ENCODE measurements at regions not wholly inside any gene's neighbourhood (a gene's known extent, or its start where the extent isn't known, plus 50 kb on each side); places are given as distances from the start of the nearest gene placed in this dataset.
"Not testable (repeated sequence)": the region's sequence is repeated elsewhere in the genome, so short reads cannot be mapped to it uniquely, and the experiment has no call there.

DNA sequence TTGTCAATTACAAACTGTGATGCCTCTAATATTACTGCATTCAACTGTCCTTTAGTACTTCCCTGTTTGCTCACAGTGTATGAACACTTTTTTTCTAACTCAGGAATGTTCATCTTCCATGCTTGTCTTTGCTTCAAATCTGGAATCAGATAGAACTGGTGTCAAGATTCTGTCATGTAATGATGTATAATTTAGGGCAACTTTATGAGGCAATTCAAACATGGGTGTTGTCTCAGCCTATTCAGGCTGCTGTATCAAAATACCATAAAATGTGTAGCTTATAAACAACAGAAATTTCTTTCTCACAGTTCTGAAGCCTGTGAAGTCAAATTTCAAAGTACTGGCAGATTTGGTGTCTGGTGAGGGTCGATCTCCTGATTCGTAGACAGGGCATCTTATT lies 1012.9 kb downstream of the RAB28 start:
- Histone ChIP-seq H3K4me1 (no peaks in the 10 kb centered on the region), H3K27ac (no peak overlapping the region), H3K27me3 (no peaks in the 10 kb centered on the region), H3K9me3 (no peaks in the 10 kb centered on the region), H3K36me3 (no peaks in the 10 kb centered on the region), H3K4me3 (no peak overlapping the region)
- DNase-seq, result no peak
- WGBS, 2 donors, result 15 to 56% methylated on average over 2 of the region's 2 CpGs
- TF ChIP-seq, protein P1, sequence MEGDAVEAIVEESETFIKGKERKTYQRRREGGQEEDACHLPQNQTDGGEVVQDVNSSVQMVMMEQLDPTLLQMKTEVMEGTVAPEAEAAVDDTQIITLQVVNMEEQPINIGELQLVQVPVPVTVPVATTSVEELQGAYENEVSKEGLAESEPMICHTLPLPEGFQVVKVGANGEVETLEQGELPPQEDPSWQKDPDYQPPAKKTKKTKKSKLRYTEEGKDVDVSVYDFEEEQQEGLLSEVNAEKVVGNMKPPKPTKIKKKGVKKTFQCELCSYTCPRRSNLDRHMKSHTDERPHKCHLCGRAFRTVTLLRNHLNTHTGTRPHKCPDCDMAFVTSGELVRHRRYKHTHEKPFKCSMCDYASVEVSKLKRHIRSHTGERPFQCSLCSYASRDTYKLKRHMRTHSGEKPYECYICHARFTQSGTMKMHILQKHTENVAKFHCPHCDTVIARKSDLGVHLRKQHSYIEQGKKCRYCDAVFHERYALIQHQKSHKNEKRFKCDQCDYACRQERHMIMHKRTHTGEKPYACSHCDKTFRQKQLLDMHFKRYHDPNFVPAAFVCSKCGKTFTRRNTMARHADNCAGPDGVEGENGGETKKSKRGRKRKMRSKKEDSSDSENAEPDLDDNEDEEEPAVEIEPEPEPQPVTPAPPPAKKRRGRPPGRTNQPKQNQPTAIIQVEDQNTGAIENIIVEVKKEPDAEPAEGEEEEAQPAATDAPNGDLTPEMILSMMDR (IDR thresholded peaks at IDR 0.05), result no peak
- TF ChIP-seq POLR2A (IDR thresholded peaks at IDR 0.05) (no peak), POLR2AphosphoS5 (IDR thresholded peaks at IDR 0.05) (no peak), EP300 (IDR thresholded peaks at IDR 0.05) (no peak)
- intact Hi-C loops (cut with DNase I), result no loop called here

DNA sequence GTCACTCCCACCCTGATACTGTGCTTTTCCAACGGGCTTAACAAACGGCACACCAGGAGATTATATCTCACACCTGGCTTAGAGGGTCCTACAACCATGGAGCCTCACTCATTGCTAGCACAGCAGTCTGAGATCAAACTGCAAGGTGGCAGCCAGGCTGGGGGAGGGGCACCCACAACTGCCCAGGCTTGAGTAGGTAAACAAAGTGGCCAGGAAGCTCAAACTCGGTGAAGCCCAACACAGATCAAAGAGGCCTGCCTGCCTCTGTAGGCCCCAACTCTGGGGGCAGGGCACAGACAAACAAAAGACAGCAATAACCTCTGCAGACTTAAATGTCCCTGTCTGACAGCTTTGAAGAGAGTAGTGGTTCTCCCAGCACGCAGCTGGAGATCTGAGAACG lies 1022.6 kb downstream of the RAB28 start:
- H3K9me3 ChIP-seq; H3K4me3 ChIP-seq; H3K4me1 ChIP-seq; DNase-seq; H3K27me3 ChIP-seq; H3K36me3 ChIP-seq; intact Hi-C loops (cut with DNase I); H3K27ac ChIP-seq: not testable (repeated sequence)
- 66 to 77% methylated on average over 3 of the region's 5 CpGs for WGBS, 2 donors

DNA sequence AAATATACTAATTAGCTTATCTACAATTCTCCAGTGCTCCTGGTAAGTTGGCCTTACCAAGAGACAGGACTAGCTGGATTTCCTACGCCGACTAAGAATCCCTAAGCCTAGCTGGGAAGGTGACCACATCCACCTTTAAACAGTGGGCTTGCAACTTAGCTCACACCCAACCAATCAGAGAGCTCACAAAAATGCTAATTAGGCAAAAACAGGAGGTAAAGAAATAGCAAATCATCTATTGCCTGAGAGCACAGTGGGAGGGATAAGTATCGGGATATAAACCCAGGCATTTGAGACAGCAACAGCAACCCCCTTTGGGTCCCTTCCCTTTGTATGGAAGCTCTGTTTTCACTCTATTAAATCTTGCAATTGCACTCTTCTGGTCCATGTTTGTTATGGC lies 1025.0 kb downstream of the RAB28 start:
- WGBS, 2 donors, result 94 to 97% methylated on average over 3 of the region's 3 CpGs
- Histone ChIP-seq H3K27me3 (no peaks in the 10 kb centered on the region), H3K9me3 (no peaks in the 10 kb centered on the region), H3K36me3 (no peaks in the 10 kb centered on the region), H3K27ac (no peak overlapping the region), H3K4me1 (no peaks in the 10 kb centered on the region), H3K4me3 (no peak overlapping the region)
- DNase-seq, result no peak
- TF ChIP-seq POLR2A (IDR thresholded peaks at IDR 0.05) (no peak), POLR2AphosphoS5 (IDR thresholded peaks at IDR 0.05) (no peak)
- intact Hi-C loops (cut with DNase I), result no loop called here

DNA sequence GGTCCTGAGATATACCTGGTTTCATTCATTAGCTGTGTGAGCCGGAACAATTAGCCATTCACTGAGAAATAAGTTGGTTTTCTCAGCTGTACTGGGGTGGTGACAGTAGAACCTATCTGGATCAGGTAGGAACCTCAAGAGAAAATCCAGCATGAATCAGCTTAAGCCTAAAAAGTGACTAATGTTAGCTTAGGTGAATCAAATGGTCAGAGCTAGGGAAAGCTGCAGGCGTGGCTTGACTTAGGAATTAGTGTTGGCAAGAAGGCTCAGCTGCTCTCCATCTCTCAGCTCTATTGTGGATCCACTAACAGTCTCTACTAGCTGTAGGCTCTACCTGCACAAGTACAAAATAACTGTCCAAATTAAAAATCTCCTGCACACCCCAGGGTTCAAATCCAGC lies 1025.5 kb downstream of the RAB28 start:
- WGBS, 2 donors, result 85 to 93% methylated on average over 2 of the region's 2 CpGs
- no peak overlapping the region for H3K4me3 ChIP-seq
- H3K27ac ChIP-seq, result no peak overlapping the region
- no peaks in the 10 kb centered on the region for H3K27me3 ChIP-seq
- H3K4me1 ChIP-seq, result no peaks in the 10 kb centered on the region
- H3K36me3 ChIP-seq, result no peaks in the 10 kb centered on the region
- intact Hi-C loops (cut with DNase I), result no loop called here
- no peaks in the 10 kb centered on the region for H3K9me3 ChIP-seq
- TF ChIP-seq EP300 (IDR thresholded peaks at IDR 0.05), result no peak
- no peak for DNase-seq

DNA sequence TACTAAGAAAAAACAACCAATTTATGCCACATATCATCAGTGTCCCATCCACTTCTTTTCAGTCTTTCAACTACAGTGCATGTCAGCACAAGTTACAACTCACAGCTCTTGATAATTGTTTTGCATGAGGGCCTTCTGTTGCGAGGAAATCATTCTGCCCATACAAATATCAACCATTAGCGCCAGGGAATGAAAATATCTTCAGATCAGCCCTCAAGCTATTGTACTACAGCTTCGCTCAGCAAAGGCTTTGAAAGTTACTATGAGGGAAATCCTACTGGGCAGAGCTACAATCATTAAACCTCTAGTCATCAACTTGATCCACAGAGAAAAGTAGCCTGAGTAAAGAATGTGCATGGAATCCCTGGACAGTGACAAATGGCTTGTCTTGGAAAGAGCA lies 1023.6 kb upstream of the HS3ST1 start:
- WGBS, 2 donors, result 85 to 93% methylated on average over 3 of the region's 3 CpGs

DNA sequence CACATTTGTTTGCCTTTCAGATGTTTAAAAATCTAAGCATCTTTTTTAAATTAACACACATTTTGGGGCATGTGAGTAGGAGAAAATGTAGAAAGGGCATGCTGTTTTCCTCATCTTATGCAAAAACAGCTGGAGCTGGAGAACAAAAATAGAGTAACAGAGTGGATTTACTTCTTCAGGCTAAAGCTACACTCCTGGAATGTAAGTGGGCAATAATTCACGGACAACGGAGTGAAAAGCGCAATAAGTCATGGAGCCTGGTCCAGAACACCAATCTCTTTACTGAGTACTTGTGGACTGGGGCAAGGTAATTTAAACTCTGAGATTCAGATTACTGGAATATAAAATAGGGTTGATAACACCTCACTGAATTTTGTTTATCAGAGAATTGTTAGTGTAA lies 1018.8 kb upstream of the HS3ST1 start:
- Histone ChIP-seq H3K9me3 (peaks cover 0 to 2% (median 0%) of the 10 kb centered on the region in 4 donors), H3K36me3 (no peaks in the 10 kb centered on the region), H3K27ac (no peak overlapping the region), H3K4me3 (no peak overlapping the region), H3K27me3 (no peaks in the 10 kb centered on the region), H3K4me1 (peaks cover 0 to 24% (median 15%) of the 10 kb centered on the region in 4 donors)
- intact Hi-C loops (cut with DNase I), result no loop called here
- no peak for DNase-seq
- WGBS, 2 donors, result 71 to 81% methylated on average over 3 of the region's 3 CpGs
- no peak for TF ChIP-seq POLR2A (IDR thresholded peaks at IDR 0.05)
- no peak for TF ChIP-seq POLR2AphosphoS5 (IDR thresholded peaks at IDR 0.05)
- no peak for TF ChIP-seq EP300 (IDR thresholded peaks at IDR 0.05)
- TF ChIP-seq, protein P1 (IDR thresholded peaks at IDR 0.05), result no peak

More for the DNA sequence above, 1023.6 kb upstream of the HS3ST1 start:
- DNase-seq, result no peak
- intact Hi-C loops (cut with DNase I), result no loop called here
- Histone ChIP-seq H3K4me3 (no peak overlapping the region), H3K4me1 (peaks cover 0 to 10% (median 3%) of the 10 kb centered on the region in 4 donors), H3K27me3 (no peaks in the 10 kb centered on the region), H3K9me3 (peaks cover 0 to 4% (median 1%) of the 10 kb centered on the region in 4 donors), H3K36me3 (no peaks in the 10 kb centered on the region), H3K27ac (no peak overlapping the region)
- TF ChIP-seq POLR2A (IDR thresholded peaks at IDR 0.05) (no peak), POLR2AphosphoS5 (IDR thresholded peaks at IDR 0.05) (no peak), EP300 (IDR thresholded peaks at IDR 0.05) (no peak)
- TF ChIP-seq, protein P1 (IDR thresholded peaks at IDR 0.05), result no peak

All from sigmoid colon (tissue), 6 donors.